H9 (cell line): ENCODE measurements at regions not wholly inside any gene's neighbourhood (a gene's known extent, or its start where the extent isn't known, plus 50 kb on each side); places are given as distances from the start of the nearest gene placed in this dataset.

ENCODE experiments used
- DNase-seq: peaks from one replicate; pipeline ENCODE4 v3.0.0-alpha.2; 2017
- H2AFZ ChIP-seq: one replicate; pipeline ENCODE4 v1.6.1; 2013; ENCODE audit warnings: mild to moderate bottlenecking, low read length, control low read depth, moderate library complexity
- H2AK5ac ChIP-seq: 2 replicates; pipeline ENCODE4 v1.6.1; 2013; ENCODE audit warnings: low read length, control low read depth, mixed read lengths; ENCODE audit not compliant: insufficient read length
- H2BK120ac ChIP-seq: one replicate; pipeline ENCODE4 v1.6.1; 2013; ENCODE audit warnings: low read depth, mild to moderate bottlenecking, low read length, control low read depth, inconsistent platforms; ENCODE audit not compliant: poor library complexity, severe bottlenecking
- H2BK12ac ChIP-seq: 2 replicates; pipeline ENCODE4 v1.6.1; 2013; ENCODE audit warnings: low read length, control low read depth, mixed read lengths, low read depth; ENCODE audit not compliant: insufficient read length
- H2BK15ac ChIP-seq: 2 replicates; pipeline ENCODE4 v1.6.1; 2013; ENCODE audit warnings: low read depth, low read length, control low read depth
- H2BK20ac ChIP-seq: one replicate; pipeline ENCODE4 v1.6.1; 2013; ENCODE audit warnings: low read depth, mild to moderate bottlenecking, low read length, control low read depth, inconsistent platforms; ENCODE audit not compliant: poor library complexity, severe bottlenecking
- H2BK5ac ChIP-seq: 2 replicates; pipeline ENCODE4 v1.6.1; 2013; ENCODE audit warnings: low read length, control low read depth, mixed read lengths; ENCODE audit not compliant: insufficient read length
- H3K14ac ChIP-seq: 2 replicates; pipeline ENCODE4 v1.6.1; 2013; ENCODE audit warnings: low read length, control low read depth; ENCODE audit not compliant: insufficient read depth
- H3K18ac ChIP-seq: 2 replicates; pipeline ENCODE4 v1.6.1; 2013; ENCODE audit warnings: low read depth, mild to moderate bottlenecking, mixed read lengths, low read length, control low read depth; ENCODE audit not compliant: insufficient read length
- H3K23ac ChIP-seq: 2 replicates; pipeline ENCODE4 v1.6.1; 2013; ENCODE audit warnings: low read length, control low read depth, mixed read lengths, low read depth; ENCODE audit not compliant: insufficient read length
- H3K23me2 ChIP-seq: 2 replicates; pipeline ENCODE4 v1.6.1; 2013; ENCODE audit warnings: low read depth, mild to moderate bottlenecking, mixed read lengths, low read length, control low read depth; ENCODE audit not compliant: insufficient read length, poor library complexity, severe bottlenecking
- H3K27ac ChIP-seq: 2 replicates; pipeline ENCODE4 v1.5.1; 2013; ENCODE audit warnings: low read length, control low read depth, mixed read lengths, low read depth; ENCODE audit not compliant: insufficient read length
- H3K27me3 ChIP-seq: 2 replicates; pipeline ENCODE4 v1.6.1; 2013; ENCODE audit warnings: low read length, control low read depth, inconsistent platforms; ENCODE audit not compliant: insufficient read depth
- H3K4ac ChIP-seq: 2 replicates; pipeline ENCODE4 v1.6.1; 2013; ENCODE audit warnings: low read depth, mild to moderate bottlenecking, control low read depth, inconsistent platforms, low read length, moderate library complexity
- H3K4me1 ChIP-seq: 2 replicates; pipeline ENCODE4 v1.6.1; 2013; ENCODE audit warnings: low read length, control low read depth, inconsistent platforms; ENCODE audit not compliant: insufficient read depth
- H3K4me2 ChIP-seq: 2 replicates; pipeline ENCODE4 v1.6.1; 2013; ENCODE audit warnings: low read length, control low read depth, mixed read lengths; ENCODE audit not compliant: insufficient read length, insufficient read depth
- H3K56ac ChIP-seq: 2 replicates; pipeline ENCODE4 v1.6.1; 2013; ENCODE audit warnings: low read depth, mild to moderate bottlenecking, mixed read lengths, low read length, control low read depth; ENCODE audit not compliant: insufficient read length
- H3K79me1 ChIP-seq: 2 replicates; pipeline ENCODE4 v1.6.1; 2013; ENCODE audit warnings: low read depth, mild to moderate bottlenecking, moderate library complexity, low read length, control low read depth, inconsistent platforms; ENCODE audit not compliant: insufficient read depth, poor library complexity, severe bottlenecking
- H3K79me2 ChIP-seq: 2 replicates; pipeline ENCODE4 v1.6.1; 2013; ENCODE audit warnings: low read length, control low read depth, inconsistent platforms; ENCODE audit not compliant: insufficient read depth
- H3K9ac ChIP-seq: 2 replicates; pipeline ENCODE4 v1.6.1; 2013; ENCODE audit warnings: low read length, control low read depth, mixed read lengths; ENCODE audit not compliant: insufficient read length; ENCODE audit errors: extremely low read depth
- H3K9me3 ChIP-seq: one replicate; pipeline ENCODE4 v1.6.1; 2013; ENCODE audit warnings: low read depth, low read length, inconsistent platforms; ENCODE audit not compliant: control insufficient read depth
- H3T11ph ChIP-seq: one replicate; pipeline ENCODE4 v1.6.1; 2013; ENCODE audit warnings: mild to moderate bottlenecking, low read length, control low read depth, inconsistent platforms
- H4K20me1 ChIP-seq: one replicate; pipeline ENCODE4 v1.6.1; 2013; ENCODE audit not compliant: control insufficient read depth, insufficient read length, insufficient read depth
- H4K5ac ChIP-seq: 2 replicates; pipeline ENCODE4 v1.6.1; 2013; ENCODE audit warnings: low read depth, mild to moderate bottlenecking, mixed read lengths, low read length, control low read depth; ENCODE audit not compliant: insufficient read length
- H4K8ac ChIP-seq: replicated peaks from 2 replicates; pipeline ENCODE4 v1.6.1; 2013; ENCODE audit warnings: low read length, control low read depth, mixed read lengths, low read depth; ENCODE audit not compliant: insufficient read length
- H4K91ac ChIP-seq: 2 replicates; pipeline ENCODE4 v1.6.1; 2013; ENCODE audit warnings: low read depth, mild to moderate bottlenecking, moderate library complexity, mixed read lengths, low read length, control low read depth; ENCODE audit not compliant: insufficient read length
- H3K27ac Mint-ChIP-seq, 3 experiments: 2 replicates in 2 of 3; 3 replicates in 1 of 3; pipeline ENCODE4 v1.8.0; 2020 to 2021; ENCODE audit warnings: mixed read lengths in 3 of 3, mild to moderate bottlenecking in 1 of 3, moderate library complexity in 1 of 3
- H3K27me3 Mint-ChIP-seq: 2 replicates; pipeline ENCODE4 v1.8.0; 2021; ENCODE audit warnings: low read depth, mild to moderate bottlenecking, moderate library complexity, mixed read lengths
- H3K36me3 Mint-ChIP-seq, 3 experiments: 2 replicates in 2 of 3; 3 replicates in 1 of 3; pipeline ENCODE4 v1.8.0; 2020 to 2021; ENCODE audit warnings: low read depth in 3 of 3, mixed read lengths in 3 of 3; ENCODE audit not compliant: insufficient read depth in 1 of 3
- H3K4me1 Mint-ChIP-seq, 2 experiments: 2 replicates each; pipeline ENCODE4 v1.8.0; 2020; ENCODE audit warnings: mixed read lengths in 2 of 2
- H3K4me3 Mint-ChIP-seq, 2 experiments: 2 replicates in 1 of 2; 3 replicates in 1 of 2; pipeline ENCODE4 v1.8.0; 2020 to 2021; ENCODE audit warnings: mild to moderate bottlenecking in 2 of 2, mixed read lengths in 2 of 2, moderate library complexity in 1 of 2
- H3K9me3 Mint-ChIP-seq, 2 experiments: 2 replicates in 1 of 2; 3 replicates in 1 of 2; pipeline ENCODE4 v1.8.0; 2020; ENCODE audit warnings: mild to moderate bottlenecking in 2 of 2, mixed read lengths in 2 of 2, moderate library complexity in 1 of 2
- WGBS: extraction: QIAGEN DNeasy Blood & Tissue Kit; methylation state at CpG from one replicate; pipeline ENCODE4 v1.1.7; 2013; ENCODE audit warnings: missing lambda C conversion rate, low lambda C conversion rate, mixed read lengths; ENCODE audit not compliant: insufficient read length; ENCODE audit errors: extremely low coverage; 5-methylcytosine and 5-hydroxymethylcytosine counted together
- TF ChIP-seq, protein P1 (sequence below): fragments of 200-600 bp; sonication (generic); conservative IDR thresholded peaks from 3 replicates; pipeline ENCODE4 v1.8.0; 2021; ENCODE audit warnings: antibody characterized with exemption, mild to moderate bottlenecking

DNA sequence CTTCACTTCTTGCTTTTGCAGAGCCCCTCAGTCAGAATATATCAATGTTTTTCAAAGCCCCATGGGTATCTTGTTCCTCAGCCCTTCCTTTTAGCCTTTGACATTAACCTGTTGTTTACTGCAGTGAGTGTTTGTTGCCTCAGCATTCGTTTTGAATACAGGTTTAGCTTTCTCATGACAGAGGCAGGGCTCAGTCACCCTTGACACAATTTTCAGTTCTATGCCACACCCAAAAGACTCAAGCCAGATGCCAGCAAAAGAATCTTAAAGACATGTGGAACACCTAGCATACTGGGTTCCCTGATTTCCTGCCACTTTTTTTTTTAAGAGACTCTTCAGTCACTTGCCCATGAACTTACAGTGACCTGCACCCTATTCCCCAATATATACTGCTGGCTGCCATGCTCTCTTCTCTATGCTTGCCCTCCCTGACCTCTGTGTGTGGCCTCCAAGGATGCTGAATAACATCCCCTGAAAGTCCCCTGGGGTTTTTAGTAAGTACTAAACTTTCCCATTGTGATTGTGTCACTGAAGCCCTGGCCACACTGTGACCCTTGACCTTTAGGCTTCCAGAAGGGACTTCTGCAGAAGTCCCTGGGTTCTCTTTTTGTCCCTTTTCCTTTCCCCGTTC is 1225.5 kb downstream of the TBC1D22A start:
- Histone ChIP-seq H2BK20ac (no peak overlapping the region), H2BK120ac (no peak overlapping the region), H4K91ac (no peak overlapping the region), H2AK5ac (no peak overlapping the region), H2AFZ (no peak overlapping the region), H4K20me1 (no peaks in the 10 kb centered on the region), H3K27me3 (no peaks in the 10 kb centered on the region), H3K79me1 (no peaks in the 10 kb centered on the region), H3K4me2 (no peak overlapping the region), H4K8ac (no peak overlapping the region), H2BK5ac (no peak overlapping the region), H3K4ac (no peak overlapping the region), H3K56ac (no peak overlapping the region), H3K4me1 (no peaks in the 10 kb centered on the region), H3K23me2 (no peaks in the 10 kb centered on the region), H3K23ac (no peak overlapping the region), H3T11ph (no peak overlapping the region), H3K9me3 (no peaks in the 10 kb centered on the region), H3K27ac (no peak overlapping the region), H3K14ac (no peak overlapping the region), H2BK15ac (no peak overlapping the region), H3K79me2 (no peaks in the 10 kb centered on the region), H3K18ac (no peak overlapping the region), H3K9ac (no peak overlapping the region), H2BK12ac (no peak overlapping the region), H4K5ac (no peak overlapping the region)
- peaks cover 3 to 15% (median 8%) of the 10 kb centered on the region in 3 experiments; a peak in 6 of 7 replicates for H3K36me3 Mint-ChIP-seq
- peaks cover 25 to 77% of the 10 kb centered on the region in 2 experiments for H3K9me3 Mint-ChIP-seq
- DNase-seq: no peak
- no peaks in the 10 kb centered on the region; the same call in none of the 2 replicates for H3K27me3 Mint-ChIP-seq
- no peak overlapping the region for H3K4me3 Mint-ChIP-seq
- TF ChIP-seq, protein P1, sequence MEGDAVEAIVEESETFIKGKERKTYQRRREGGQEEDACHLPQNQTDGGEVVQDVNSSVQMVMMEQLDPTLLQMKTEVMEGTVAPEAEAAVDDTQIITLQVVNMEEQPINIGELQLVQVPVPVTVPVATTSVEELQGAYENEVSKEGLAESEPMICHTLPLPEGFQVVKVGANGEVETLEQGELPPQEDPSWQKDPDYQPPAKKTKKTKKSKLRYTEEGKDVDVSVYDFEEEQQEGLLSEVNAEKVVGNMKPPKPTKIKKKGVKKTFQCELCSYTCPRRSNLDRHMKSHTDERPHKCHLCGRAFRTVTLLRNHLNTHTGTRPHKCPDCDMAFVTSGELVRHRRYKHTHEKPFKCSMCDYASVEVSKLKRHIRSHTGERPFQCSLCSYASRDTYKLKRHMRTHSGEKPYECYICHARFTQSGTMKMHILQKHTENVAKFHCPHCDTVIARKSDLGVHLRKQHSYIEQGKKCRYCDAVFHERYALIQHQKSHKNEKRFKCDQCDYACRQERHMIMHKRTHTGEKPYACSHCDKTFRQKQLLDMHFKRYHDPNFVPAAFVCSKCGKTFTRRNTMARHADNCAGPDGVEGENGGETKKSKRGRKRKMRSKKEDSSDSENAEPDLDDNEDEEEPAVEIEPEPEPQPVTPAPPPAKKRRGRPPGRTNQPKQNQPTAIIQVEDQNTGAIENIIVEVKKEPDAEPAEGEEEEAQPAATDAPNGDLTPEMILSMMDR: no peak
- no peaks in the 10 kb centered on the region for H3K4me1 Mint-ChIP-seq
- WGBS: no CpG with 5 or more reads among the region's 2 CpGs
- H3K27ac Mint-ChIP-seq: no peak overlapping the region
